NOMO-1 (cell line): ENCODE measurements at regions not wholly inside any gene's neighbourhood (a gene's known extent, or its start where the extent isn't known, plus 50 kb on each side); places are given as distances from the start of the nearest gene placed in this dataset.

Experiments used
- DNase-seq, 2 experiments: peaks; one replicate each; lab custom pipeline; 2025; ENCODE audit not compliant: unreplicated experiment in 2 of 2; lab: John Stamatoyannopoulos, UW

DNA sequence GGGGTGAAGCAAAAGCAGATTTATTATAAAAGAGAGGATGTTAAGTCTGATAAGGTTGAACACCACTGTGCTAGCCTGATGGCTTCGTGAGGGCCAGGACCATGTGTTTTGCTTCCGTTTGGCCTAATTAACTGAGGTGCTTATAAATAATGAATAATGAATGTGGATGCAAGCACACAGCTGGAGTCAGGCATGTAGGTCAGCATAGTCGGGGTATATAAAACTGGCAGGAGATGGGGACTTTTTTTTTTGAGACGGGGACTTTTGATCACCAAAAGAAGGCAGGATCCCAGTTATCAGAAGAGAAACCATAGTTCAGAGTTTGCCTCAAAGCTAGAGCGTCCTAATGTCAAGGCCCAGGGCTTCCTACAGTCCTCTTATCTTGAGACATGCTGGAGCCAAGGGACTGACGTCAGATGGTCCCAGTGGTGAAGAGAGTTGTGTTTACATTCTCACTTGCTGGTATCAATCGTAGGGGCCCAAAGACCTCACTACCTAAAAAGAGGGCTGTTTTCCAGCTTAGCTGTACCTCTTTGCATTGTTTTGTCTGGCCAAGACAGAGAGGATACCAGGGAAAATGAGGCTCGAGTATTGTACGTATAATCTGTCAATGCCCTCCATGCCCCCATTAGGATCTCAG is 50.4 kb downstream of the RTL9 start:
- no peak for DNase-seq

DNA sequence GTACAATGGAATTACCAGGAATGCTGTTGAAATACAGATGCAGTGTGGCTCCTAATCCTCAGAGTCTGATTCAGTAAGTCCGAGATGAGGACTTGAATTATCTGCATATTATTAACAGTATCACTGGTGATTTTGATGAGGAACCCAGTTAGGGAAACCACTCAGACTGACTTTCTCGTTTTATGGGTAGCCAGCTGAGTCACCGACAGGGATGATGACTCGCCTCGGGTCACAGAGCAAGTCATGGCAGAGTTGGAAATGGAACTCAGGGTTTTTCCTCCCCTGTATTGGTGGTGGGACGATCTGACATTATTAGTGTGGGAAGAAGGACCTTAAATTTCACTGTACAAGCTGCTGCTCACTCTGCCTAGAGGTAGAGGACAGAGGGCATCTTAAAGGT is 51.3 kb downstream of the RTL9 start:
- no peak for DNase-seq

DNA sequence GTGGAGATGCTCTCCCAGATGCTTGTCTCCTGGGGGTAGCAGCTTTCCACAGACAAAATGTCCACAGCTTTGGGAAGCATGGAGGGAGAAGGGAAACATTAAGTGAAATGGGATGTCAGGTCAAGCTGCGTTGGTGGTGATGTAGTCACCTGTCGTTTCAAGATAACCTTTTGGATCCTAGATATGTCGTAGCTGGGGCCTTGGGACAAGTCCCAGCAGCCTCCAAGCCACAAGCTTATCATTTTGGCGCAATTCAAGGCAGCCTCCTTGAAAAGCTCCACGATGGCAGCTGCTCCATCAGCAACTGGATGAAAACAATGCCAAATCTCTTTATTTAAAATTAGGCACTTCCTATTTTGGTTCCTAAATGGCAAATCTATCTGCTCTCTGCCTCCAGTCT is 52.0 kb downstream of the RTL9 start:
- DNase-seq = no peak

DNA sequence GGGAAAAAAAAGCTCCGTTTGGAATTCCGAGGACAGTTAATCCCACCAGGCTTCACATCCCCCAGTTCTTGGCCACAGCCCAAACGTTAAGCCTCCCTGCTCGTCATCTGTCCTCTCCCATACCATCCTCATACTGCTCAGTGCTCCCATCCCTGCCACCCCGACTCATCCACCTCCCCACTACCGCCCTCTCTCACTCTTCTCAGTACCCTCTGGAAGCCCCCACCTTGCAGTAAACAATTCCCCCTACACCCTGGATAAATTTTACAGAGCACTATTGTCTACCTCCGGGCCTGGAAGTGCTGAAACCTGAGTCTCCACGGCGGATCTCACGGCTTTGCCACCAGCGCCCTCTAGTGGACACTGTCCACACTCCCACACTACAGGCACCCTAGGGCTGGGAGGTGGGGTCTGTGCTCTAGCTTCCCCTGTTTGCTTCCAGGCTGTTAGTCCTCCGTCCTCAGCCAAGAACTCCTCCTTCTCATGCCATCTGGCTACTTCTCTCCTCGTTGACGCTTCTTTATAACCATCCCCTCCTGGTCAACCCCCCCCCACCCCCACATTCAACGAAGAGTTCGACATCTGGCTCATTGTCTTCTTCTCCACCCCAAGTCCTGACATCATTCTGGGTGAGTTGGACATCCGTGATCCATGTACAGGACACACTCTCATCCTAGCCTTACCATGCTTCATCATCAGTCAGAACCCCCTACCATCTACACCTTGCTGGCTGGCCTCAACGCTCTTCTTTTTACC is 54.5 kb downstream of the RTL9 start:
- peak; percentile 44 to 60 for DNase-seq

DNA sequence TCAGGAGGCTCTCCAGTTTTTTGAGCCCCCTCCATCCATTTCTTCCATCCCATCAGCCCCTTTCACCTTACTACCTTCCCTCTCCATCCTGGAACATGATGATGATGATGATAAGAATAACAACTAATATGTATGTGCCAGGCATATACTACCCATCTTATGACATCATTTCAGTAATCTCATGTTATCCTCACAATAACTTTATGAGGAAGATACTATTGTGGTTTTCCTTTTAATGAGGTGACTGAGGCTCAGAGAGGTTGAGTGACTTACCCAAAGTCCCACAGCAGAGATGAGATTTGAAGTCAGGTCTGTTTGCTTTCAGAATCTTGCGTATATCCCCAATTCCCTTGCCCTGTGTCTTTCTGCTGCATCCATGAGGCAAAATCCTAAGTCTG is 55.1 kb downstream of the RTL9 start:
- DNase-seq = no peak

DNA sequence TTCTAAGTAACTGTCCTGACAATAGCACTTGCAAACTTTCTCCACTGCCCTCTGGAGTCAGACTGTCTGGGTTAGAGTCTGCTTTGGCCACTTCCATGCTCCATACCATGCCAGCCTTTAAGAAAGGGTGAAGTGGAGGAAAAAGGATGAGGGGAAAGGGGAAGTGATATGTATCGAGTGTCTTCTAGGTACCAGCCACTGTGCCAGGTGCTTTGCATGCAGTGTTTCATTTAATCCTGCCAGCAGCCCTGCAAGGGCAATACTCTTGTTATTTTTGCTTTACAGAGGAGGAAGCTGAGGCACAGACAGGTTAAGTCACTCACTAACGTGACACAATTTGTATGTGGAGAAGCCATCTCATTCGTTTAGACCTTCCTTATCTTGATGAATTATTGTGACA is 55.6 kb downstream of the RTL9 start:
- no peak for DNase-seq

DNA sequence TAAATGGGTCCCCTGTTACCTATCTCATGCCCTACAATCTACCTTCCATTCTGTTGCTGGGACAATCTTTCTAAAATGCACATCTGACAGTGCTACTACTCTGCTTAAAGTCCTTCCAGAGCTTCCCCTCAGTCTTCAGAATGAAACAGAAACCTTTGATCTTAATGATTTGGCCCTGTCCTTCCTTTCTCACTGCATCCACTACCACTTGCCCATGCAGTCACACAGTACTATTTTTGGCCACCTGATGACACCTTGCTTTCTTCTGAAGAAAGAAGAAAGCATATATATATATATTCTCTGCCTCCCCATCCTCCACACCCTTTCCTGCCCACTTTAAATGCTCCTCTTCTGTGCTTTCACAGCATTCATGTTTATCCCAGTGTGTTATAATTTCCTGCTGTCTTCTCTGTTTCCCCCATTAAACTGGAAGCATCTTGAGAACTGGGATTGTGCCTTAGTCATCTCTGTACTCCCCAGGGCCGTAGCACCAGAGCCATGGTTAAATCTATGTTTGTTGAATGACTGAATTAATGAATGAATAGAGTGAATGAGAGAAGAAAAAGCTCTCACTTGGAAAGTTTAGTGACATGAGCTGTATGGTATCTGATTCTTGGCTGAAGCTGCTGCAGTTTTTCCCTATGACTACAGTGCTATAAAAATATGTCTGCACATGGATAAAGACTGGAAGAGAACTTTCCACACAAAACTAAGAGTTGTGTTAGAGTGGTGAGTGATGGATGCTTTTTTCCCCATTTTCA is 56.2 kb downstream of the RTL9 start:
- DNase-seq = no peak

DNA sequence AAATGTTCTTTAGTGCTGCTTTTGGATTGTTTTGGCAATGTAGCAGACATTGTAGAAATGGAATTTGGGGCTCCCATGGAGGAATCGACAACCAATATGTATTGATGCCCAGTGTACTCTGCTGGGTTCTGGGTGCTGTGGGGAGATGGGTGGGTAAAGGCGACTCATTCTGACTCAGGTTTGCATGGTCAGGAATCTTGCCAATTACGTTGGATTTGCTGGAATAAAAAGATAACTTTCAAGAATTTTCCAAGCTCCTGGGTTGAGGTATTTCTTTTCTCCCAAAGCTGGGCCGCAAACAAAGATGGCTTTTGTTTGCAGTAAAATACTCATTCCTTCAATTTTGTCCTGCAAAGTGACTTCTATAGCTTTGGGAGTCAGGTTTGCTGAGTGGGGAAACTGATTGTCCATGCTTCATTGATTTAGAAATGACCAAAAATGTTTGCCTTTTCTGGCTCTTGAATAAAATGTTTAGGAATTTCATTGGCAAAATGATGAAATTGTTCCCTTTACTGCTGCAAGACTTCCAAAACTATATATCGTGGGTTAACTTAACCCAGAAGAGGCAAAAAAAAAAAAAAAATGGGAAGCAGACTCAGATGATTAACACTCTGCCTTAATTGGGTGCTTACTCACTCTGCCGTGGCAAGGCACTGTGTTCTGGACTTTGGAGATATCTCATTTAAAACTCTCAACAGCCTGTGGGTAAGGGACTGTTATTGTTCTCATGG is 57.0 kb downstream of the RTL9 start:
- peak in 1 of 2 experiments; percentile 7 for DNase-seq

DNA sequence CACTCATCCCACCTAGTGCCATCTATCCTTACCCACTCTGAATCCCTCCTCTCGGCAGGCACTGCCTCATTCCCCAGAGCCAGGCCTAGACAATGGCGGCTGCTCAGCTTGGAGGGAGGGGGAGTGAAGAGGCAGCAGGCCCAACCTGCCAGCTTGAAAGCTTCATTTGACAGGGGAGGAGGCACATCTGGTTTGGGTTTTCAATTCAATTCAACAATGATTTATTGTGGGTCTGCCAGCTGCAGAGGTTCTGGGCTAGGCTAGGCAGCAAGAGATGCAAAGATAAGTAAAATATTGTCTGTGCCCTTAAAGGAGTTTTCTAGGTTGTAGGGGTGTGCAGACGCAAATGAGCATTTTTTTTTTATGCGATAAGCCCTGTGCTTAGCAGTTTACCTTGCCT is 58.5 kb downstream of the RTL9 start:
- DNase-seq = no peak

DNA sequence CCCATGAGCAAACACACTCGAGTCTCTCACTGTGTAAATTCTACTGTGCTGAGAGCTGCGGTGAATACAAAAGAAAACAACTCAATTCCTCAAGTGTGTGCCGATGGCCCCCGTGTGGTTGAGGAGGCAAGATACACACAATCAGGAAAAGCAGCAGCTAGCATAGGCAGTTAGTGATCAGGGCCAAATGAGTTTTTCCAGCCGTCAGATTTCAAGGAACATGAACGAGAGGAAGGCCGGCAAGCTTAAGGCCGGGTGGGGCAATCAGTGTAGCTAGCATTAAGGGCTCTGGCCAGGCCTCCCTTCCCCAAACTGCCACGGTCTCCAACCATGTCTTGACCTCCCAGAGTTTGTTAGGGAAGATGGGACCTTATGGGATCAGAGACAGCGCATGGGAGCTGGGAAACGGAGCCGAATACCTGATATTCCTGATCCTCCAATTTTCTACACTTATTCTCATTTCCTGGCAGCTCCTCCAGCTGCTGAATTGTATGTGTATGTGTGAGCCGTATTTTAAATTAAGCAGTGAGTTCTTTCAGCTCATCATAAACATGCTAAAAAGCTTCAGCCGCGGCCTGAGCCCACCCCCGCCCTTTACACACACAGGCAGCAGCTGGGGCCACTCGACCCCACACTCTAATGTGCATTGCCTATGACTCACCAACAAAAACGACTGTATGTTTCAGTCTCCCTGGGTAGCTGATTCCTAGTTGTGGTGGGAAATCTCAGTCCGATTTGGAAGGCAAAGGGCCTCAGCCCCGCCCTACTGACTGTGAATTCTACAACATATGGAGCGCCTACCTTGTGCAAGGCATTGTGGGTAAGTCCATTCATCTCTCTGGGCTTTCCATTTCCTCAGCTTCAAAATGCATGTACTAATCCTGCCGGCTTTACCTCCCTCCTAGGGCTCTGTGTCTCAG is 59.9 kb downstream of the RTL9 start:
- no peak for DNase-seq

DNA sequence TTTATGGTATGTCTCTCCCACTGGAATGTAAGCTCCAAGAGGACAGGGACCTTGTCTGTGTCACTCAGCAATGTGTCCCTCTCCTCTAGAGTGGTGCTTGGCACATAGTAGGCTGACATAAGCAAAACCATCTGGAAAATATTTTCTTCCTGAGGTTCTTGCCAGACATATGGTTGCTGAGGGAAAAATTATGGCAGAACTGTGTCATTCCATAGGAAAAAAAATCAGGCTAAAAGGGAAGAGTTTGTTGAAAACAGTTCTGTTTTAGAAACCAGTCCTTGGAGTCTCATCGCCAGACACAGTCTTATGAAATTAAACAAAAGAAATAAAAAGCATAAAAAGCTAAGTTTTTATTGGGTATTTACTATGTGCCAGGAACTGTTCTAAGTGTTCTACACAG is 60.9 kb downstream of the RTL9 start:
- no peak for DNase-seq

DNA sequence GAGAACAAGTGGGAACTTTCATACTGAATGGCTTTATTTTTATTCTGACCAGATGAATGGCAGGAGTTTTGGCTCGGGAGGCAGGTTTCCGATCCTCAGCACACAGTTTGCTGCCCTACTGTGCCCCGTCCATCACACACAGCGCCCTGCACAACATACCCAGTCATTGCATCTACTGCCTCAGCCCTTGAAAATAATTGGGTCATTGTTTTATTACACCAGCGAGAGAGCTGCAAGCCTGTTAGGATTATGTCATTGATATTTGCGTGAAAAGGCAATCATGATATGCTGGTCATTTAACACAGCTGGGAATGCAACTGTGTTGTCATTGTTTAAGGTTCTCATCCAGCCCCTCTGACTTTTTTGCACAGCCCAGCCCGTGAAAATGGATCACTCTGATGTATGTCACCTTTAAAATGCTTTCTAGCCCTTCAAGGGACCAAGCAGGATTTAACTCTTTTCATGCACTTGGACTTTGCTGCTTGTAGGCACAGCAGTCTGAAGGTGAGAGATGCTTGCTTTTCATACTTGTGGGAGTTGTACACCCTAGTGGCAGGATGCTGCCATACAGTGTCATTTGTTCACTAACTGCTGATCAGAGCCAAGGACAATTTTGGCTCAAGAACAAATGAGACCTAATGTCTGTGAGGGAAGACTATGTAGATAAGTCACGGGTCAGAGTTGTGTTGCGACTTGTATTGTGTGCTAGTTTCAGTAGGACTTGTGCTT is 62.3 kb downstream of the RTL9 start:
- no peak for DNase-seq

DNA sequence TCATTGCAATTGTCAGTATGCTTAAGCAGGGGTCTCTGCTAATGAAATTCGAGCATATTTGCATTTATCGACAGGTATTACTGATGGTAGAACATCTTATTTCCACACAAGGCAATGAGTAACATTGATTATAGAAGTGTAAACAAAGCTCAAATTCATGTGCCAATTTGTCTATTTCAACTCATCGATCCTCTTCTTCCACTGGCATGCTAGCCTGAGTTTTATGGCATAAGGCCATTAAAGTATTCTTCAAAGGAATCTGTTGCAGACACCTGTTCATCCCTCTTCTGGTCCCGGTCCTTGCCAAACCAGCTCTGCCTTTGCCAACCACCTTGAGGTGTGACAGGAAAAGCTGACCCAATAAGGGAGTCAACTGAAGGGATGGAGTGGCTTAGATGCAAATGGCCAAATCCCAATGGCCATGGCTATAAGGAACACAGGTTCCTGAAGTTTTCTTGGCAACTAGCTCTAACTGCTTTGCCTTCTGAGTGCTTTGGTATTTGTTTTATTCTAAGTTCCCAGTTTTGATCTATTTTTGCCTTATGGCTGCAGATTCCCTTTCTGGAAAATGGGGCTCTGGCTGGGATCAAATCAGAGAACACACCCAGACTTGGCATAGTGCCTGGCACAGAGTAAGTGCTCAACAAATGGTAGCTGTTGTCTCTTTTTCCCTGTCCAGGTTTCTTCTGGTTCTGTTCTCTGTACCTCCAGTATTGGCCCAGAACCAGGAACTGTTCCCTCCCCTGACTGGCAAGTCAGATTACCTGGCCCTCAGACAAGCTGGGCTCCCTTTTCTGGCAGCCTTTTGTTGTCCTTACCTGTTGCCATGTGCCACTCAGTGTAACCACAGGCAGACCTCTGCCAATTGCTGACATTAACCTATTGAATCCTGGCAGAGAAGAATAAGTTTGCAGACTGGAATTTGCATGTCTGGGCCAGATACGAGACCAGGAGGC is 63.1 kb downstream of the RTL9 start:
- DNase-seq = no peak

DNA sequence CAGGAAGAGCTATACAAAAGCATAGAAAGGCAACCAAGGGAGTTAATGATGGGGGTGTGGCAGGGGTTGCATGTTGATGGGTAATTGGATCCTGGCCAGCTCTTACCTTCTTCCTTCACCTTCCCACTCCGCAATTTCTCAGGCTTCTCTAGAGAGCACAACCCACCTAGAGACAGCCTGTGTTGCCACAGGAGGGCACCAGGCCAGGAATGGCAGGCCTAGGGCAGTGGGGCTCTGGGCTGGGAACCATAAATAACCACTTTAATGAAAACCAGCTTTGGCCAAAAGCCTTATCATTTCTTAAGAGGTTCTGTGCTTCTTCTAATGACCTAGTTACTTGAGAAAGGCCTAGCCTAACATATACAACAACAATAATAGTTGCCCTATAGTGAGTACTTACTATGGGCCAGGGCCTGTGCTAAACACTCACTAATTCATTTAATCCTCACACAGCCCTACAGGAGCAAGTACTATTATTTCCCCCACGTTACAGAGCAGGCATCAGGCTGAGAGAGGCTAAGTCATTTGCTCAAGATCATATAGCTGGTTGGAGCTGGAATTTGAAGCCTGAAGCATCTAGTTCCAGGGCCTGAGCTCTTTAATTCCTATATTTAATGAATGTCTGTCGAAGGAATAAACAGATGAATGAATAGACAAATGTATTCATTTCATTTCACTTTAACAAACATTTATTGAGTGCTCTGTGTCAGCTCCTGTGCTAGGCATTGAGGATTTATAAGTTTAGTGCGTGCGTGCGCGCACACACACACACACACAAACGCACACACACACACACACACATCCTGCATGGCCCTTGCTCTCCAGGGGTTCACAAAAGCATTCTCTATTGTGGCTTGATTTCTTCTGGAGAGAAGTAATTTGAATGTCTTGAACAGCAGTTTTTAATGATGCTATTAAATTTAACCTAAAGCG is 66.8 kb downstream of the RTL9 start:
- no peak for DNase-seq

DNA sequence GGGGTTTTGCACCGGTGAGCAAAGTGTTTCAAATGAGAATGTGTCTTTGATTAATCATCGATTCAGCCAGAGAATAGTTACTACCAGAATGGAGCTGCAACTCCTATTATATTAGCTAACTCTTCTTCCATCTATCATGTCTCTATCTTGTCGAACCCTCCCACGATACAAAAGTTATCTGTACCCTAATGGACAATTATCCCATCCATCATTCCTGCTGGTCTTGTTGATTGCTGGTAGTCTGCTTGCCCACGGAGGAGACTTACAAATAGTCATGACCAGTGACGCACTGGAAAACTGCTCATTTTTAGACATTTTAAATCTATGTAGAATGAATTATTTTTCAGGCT is 67.5 kb downstream of the RTL9 start:
- no peak for DNase-seq

DNA sequence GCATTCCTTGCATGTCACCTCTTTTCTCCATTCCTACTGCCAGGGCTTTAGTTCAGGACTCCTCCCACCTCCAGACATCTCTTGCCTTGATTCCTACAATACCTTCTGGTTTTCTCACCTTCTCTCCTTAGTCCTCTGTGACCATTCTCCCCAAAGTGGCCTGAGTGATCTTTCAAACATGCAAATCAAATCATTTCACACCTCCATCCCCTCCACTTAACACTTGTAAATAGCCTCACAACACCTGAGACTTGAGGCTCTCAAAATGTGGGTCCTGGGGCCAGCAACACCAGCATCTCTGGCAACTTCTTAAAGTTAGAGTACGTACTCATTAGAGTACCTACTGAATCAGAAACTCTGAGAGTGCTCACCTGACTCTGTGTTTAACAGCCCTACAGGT is 68.4 kb downstream of the RTL9 start:
- no peak for DNase-seq

DNA sequence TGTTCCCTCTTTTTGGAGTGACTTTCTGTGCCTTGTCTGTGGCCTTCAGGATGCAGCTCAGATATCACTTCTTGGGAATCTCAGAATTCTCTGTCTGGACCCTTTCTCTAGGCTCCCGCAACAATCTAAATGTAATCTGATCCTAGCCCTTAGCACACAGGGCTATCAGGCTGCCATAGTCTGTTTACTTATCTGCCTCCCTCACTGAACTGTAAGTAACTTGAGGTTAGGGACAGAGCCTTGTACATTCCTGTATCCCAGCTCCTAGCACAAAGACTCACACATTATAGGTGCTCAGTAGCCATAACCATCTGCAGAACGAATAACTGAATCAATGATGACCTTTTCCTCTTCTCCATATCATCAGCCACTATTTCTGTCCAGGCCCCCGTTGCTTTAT is 69.5 kb downstream of the RTL9 start:
- DNase-seq = no peak
